ENCODE measurements at regions not wholly inside any gene's neighbourhood (a gene's known extent, or its start where the extent isn't known, plus 50 kb on each side); places are given as distances from the start of the nearest gene placed in this dataset.

DNA sequence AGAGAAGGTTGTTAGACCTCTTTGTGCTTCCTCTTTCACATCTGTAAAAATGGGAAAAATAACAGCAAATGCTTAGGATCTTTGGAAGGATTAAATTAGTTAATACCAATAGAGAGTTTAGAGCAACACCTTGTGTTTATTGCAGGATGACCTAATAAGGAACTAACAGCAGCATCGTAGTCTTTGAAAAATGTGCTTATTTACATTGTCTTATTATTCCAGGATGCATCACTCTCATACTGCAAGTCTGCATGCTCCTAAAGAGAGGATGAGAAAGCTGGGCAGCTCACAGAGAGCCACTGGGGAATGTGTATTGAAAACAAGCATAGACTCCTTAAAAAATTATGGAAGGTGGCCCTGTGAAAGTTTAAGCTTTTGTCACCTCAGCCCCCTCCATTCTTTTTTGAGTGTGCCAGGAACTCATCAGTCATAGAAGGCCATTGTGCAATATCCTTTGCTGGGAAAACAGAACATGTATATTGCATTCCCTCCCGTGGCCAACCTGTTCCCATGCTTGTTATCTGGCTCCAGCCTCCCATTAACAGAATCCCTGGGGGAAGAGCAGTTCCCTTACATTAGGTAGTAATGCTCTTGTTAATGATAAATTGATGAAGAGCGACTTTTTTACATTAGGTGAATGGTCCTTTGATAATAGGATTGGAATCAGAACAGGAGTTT, 180.7 kb downstream of the ZNF326 start:
- Histone ChIP-seq H2BK12ac (ENCODE audit: low read length) (no peak overlapping the region), H3K27me3 (ENCODE audit: control insufficient read depth in 3 of 3, insufficient read depth in 3 of 3, low read depth in 1 of 3, low read length in 3 of 3) (no peaks in the 10 kb centered on the region), H4K91ac (ENCODE audit: low read depth, low read length, poor library complexity) (no peak overlapping the region), H2AFZ (ENCODE audit: low read length) (no peak overlapping the region), H4K8ac (ENCODE audit: low read depth, low read length) (no peak overlapping the region), H3K9me3 (replicated peaks in 1 of 2; ENCODE audit: control insufficient read depth in 2 of 2, insufficient read depth in 1 of 2, low read depth in 1 of 2, low read length in 2 of 2) (no peaks in the 10 kb centered on the region), H3K18ac (ENCODE audit: low read length) (no peak overlapping the region), H3K27ac (replicated peaks; ENCODE audit: low read length) (no peak overlapping the region), H3K4ac (ENCODE audit: low read length) (no peak overlapping the region), H3K4me1 (ENCODE audit: control insufficient read depth in 2 of 2, insufficient read depth in 1 of 2, low read depth in 1 of 2, low read length in 2 of 2) (no peaks in the 10 kb centered on the region), H3K4me2 (ENCODE audit: insufficient read depth, low read length, poor library complexity, severe bottlenecking) (no peak overlapping the region), H3K9ac (ENCODE audit: low read depth, low read length, poor library complexity) (no peak overlapping the region), H2BK15ac (ENCODE audit: low read length) (no peak overlapping the region), H3K4me3 (ENCODE audit: low read length in 2 of 2) (no peak overlapping the region), H3K23ac (ENCODE audit: low read depth, low read length, poor library complexity) (no peak overlapping the region), H3K36me3 (replicated peaks in 1 of 2; ENCODE audit: control insufficient read depth in 2 of 2, insufficient read depth in 2 of 2, low read length in 2 of 2) (no peaks in the 10 kb centered on the region), H2BK5ac (ENCODE audit: low read length) (no peak overlapping the region), H2BK120ac (ENCODE audit: low read depth, low read length) (no peak overlapping the region), H2AK5ac (ENCODE audit: low read depth, low read length) (no peak overlapping the region), H3K79me1 (ENCODE audit: low read depth, low read length) (no peaks in the 10 kb centered on the region), H3K14ac (ENCODE audit: low read length) (no peak overlapping the region)
- DNase-seq (ENCODE audit: low spot score), result no peak
- WGBS, 2 donors (ENCODE audit: extremely low coverage in 2 of 2, insufficient read length in 2 of 2, insufficient replicate concordance in 1 of 2), result no CpG with 5 or more reads among the region's 3 CpGs

DNA sequence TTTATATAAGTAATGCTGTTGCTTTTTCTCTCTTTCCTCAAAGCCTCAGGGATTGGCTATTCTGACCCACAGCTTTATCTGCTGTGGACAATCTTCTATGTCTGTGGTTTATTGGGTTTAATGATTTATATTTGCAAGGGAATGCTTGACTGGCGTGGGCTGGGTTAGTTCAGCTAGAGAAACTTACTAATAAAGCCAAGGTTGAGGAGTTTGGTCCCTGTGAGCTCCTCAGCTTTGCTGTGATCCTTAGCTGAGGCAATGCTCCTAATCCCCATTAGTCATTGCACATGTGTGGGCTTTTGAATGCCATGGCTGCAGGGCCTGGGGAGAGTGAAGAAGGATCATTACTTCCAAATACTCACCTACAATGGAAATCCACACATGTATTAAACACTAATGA, 179.3 kb downstream of the ZNF326 start:
- DNase-seq (ENCODE audit: low spot score), result no peak
- WGBS, 2 donors (ENCODE audit: extremely low coverage in 2 of 2, insufficient read length in 2 of 2, insufficient replicate concordance in 1 of 2), result no CpG with 5 or more reads among the region's 1 CpG
- Histone ChIP-seq H3K18ac (ENCODE audit: low read length) (no peak overlapping the region), H2BK12ac (ENCODE audit: low read length) (no peak overlapping the region), H4K8ac (ENCODE audit: low read depth, low read length) (no peak overlapping the region), H2AK5ac (ENCODE audit: low read depth, low read length) (no peak overlapping the region), H3K14ac (ENCODE audit: low read length) (no peak overlapping the region), H3K9me3 (replicated peaks in 1 of 2; ENCODE audit: control insufficient read depth in 2 of 2, insufficient read depth in 1 of 2, low read depth in 1 of 2, low read length in 2 of 2) (no peaks in the 10 kb centered on the region), H3K23ac (ENCODE audit: low read depth, low read length, poor library complexity) (no peak overlapping the region), H2BK120ac (ENCODE audit: low read depth, low read length) (no peak overlapping the region), H2BK5ac (ENCODE audit: low read length) (no peak overlapping the region), H3K4me1 (ENCODE audit: control insufficient read depth in 2 of 2, insufficient read depth in 1 of 2, low read depth in 1 of 2, low read length in 2 of 2) (no peaks in the 10 kb centered on the region), H2AFZ (ENCODE audit: low read length) (no peak overlapping the region), H3K4me3 (ENCODE audit: low read length in 2 of 2) (no peak overlapping the region), H3K36me3 (replicated peaks in 1 of 2; ENCODE audit: control insufficient read depth in 2 of 2, insufficient read depth in 2 of 2, low read length in 2 of 2) (no peaks in the 10 kb centered on the region), H3K4me2 (ENCODE audit: insufficient read depth, low read length, poor library complexity, severe bottlenecking) (no peak overlapping the region), H3K27ac (replicated peaks; ENCODE audit: low read length) (no peak overlapping the region), H2BK15ac (ENCODE audit: low read length) (no peak overlapping the region), H3K4ac (ENCODE audit: low read length) (no peak overlapping the region), H4K91ac (ENCODE audit: low read depth, low read length, poor library complexity) (no peak overlapping the region), H3K9ac (ENCODE audit: low read depth, low read length, poor library complexity) (no peak overlapping the region), H3K27me3 (ENCODE audit: control insufficient read depth in 3 of 3, insufficient read depth in 3 of 3, low read depth in 1 of 3, low read length in 3 of 3) (no peaks in the 10 kb centered on the region), H3K79me1 (ENCODE audit: low read depth, low read length) (no peaks in the 10 kb centered on the region)

DNA sequence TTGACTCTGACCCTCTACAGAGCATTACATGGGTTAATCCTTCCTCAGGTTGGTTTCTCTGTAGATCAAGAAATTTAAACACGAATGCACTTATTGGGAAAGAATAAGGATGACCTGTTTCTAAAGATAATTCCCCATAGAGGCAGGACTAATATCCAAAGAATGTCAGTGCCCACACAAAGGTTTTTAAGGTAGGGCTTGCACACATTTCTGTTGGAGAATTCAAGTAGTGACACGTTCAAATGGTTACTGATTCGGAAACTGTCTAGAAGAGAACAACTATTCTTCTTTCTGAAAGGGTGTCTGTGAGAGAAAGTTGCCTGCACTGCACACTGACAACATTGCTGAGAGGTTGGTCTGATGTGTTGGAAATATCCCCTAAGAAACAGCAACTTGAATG, 167.3 kb downstream of the ZNF326 start:
- Histone ChIP-seq H3K9ac (ENCODE audit: low read depth, low read length, poor library complexity) (no peak overlapping the region), H3K27ac (replicated peaks; ENCODE audit: low read length) (no peak overlapping the region), H3K9me3 (replicated peaks in 1 of 2; ENCODE audit: control insufficient read depth in 2 of 2, insufficient read depth in 1 of 2, low read depth in 1 of 2, low read length in 2 of 2) (no peaks in the 10 kb centered on the region), H2BK12ac (ENCODE audit: low read length) (no peak overlapping the region), H4K91ac (ENCODE audit: low read depth, low read length, poor library complexity) (no peak overlapping the region), H3K79me1 (ENCODE audit: low read depth, low read length) (no peaks in the 10 kb centered on the region), H2BK120ac (ENCODE audit: low read depth, low read length) (no peak overlapping the region), H2BK15ac (ENCODE audit: low read length) (no peak overlapping the region), H3K18ac (ENCODE audit: low read length) (no peak overlapping the region), H2BK5ac (ENCODE audit: low read length) (no peak overlapping the region), H3K4me1 (ENCODE audit: control insufficient read depth in 2 of 2, insufficient read depth in 1 of 2, low read depth in 1 of 2, low read length in 2 of 2) (peaks cover 0 to 2% of the 10 kb centered on the region in 2 donors), H3K23ac (ENCODE audit: low read depth, low read length, poor library complexity) (no peak overlapping the region), H4K8ac (ENCODE audit: low read depth, low read length) (no peak overlapping the region), H2AFZ (ENCODE audit: low read length) (no peak overlapping the region), H3K14ac (ENCODE audit: low read length) (no peak overlapping the region), H3K4me2 (ENCODE audit: insufficient read depth, low read length, poor library complexity, severe bottlenecking) (no peak overlapping the region), H2AK5ac (ENCODE audit: low read depth, low read length) (no peak overlapping the region), H3K4me3 (ENCODE audit: low read length in 2 of 2) (no peak overlapping the region), H3K4ac (ENCODE audit: low read length) (no peak overlapping the region), H3K27me3 (ENCODE audit: control insufficient read depth in 3 of 3, insufficient read depth in 3 of 3, low read depth in 1 of 3, low read length in 3 of 3) (no peaks in the 10 kb centered on the region), H3K36me3 (replicated peaks in 1 of 2; ENCODE audit: control insufficient read depth in 2 of 2, insufficient read depth in 2 of 2, low read length in 2 of 2) (no peaks in the 10 kb centered on the region)
- no CpG with 5 or more reads among the region's 3 CpGs for WGBS, 2 donors (ENCODE audit: extremely low coverage in 2 of 2, insufficient read length in 2 of 2, insufficient replicate concordance in 1 of 2)
- no peak for DNase-seq (ENCODE audit: low spot score)

DNA sequence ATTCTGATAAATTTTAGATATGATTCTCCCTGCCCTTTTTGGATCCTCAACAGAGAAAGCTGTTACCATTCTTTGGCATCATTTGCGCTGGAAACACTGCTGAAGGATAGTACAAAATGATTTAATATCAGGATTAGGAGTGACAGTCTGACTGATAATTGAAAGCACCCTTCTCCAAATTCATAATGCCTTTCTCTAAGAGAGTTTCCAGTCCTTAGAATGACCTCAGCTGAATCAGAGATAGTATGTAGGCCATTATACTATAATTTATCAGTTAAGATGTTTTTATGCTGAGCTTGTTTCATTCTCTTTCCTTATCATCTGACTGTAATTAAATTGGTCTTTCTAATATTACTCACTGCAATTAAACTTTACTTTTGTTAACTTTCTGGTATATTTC, 166.7 kb downstream of the ZNF326 start:
- Histone ChIP-seq H3K36me3 (replicated peaks in 1 of 2; ENCODE audit: control insufficient read depth in 2 of 2, insufficient read depth in 2 of 2, low read length in 2 of 2) (no peaks in the 10 kb centered on the region), H4K91ac (ENCODE audit: low read depth, low read length, poor library complexity) (no peak overlapping the region), H2BK5ac (ENCODE audit: low read length) (no peak overlapping the region), H2BK120ac (ENCODE audit: low read depth, low read length) (no peak overlapping the region), H4K8ac (ENCODE audit: low read depth, low read length) (no peak overlapping the region), H3K4me1 (ENCODE audit: control insufficient read depth in 2 of 2, insufficient read depth in 1 of 2, low read depth in 1 of 2, low read length in 2 of 2) (peaks cover 0 to 2% of the 10 kb centered on the region in 2 donors), H3K18ac (ENCODE audit: low read length) (no peak overlapping the region), H2AFZ (ENCODE audit: low read length) (no peak overlapping the region), H2AK5ac (ENCODE audit: low read depth, low read length) (no peak overlapping the region), H3K14ac (ENCODE audit: low read length) (no peak overlapping the region), H3K23ac (ENCODE audit: low read depth, low read length, poor library complexity) (no peak overlapping the region), H3K4me2 (ENCODE audit: insufficient read depth, low read length, poor library complexity, severe bottlenecking) (no peak overlapping the region), H3K27ac (replicated peaks; ENCODE audit: low read length) (no peak overlapping the region), H3K9me3 (replicated peaks in 1 of 2; ENCODE audit: control insufficient read depth in 2 of 2, insufficient read depth in 1 of 2, low read depth in 1 of 2, low read length in 2 of 2) (no peaks in the 10 kb centered on the region), H2BK15ac (ENCODE audit: low read length) (no peak overlapping the region), H3K27me3 (ENCODE audit: control insufficient read depth in 3 of 3, insufficient read depth in 3 of 3, low read depth in 1 of 3, low read length in 3 of 3) (no peaks in the 10 kb centered on the region), H3K9ac (ENCODE audit: low read depth, low read length, poor library complexity) (no peak overlapping the region), H2BK12ac (ENCODE audit: low read length) (no peak overlapping the region), H3K4ac (ENCODE audit: low read length) (no peak overlapping the region), H3K4me3 (ENCODE audit: low read length in 2 of 2) (no peak overlapping the region), H3K79me1 (ENCODE audit: low read depth, low read length) (no peaks in the 10 kb centered on the region)
- no peak for DNase-seq (ENCODE audit: low spot score)
- WGBS, 2 donors (ENCODE audit: extremely low coverage in 2 of 2, insufficient read length in 2 of 2, insufficient replicate concordance in 1 of 2), result no CpG with 5 or more reads among the region's 1 CpG
